HepG2 (cell line): ENCODE measurements at regions not wholly inside any gene's neighbourhood (a gene's known extent, or its start where the extent isn't known, plus 50 kb on each side); places are given as distances from the start of the nearest gene placed in this dataset.

Experiments
- ATAC-seq: fragments of 200-7000 bp; cut with Tn5 transposase; 3 replicates; pipeline ENCODE4 v1.9.1; 2020; ENCODE audit warnings: mild to moderate bottlenecking, moderate library complexity
- BruUV-seq: library from RNA; stranded (reverse); fragments of 400-500 nt; replicated peaks from 2 replicates; lab custom pipeline; 2021; lab: Mats Ljungman, UMichigan
- CTCF ChIA-PET: fragments of 300-600 bp; formaldehyde crosslinking; extraction: SDS; loops from one replicate; lab custom pipeline; 2021; ENCODE audit warnings: low total read pairs, inconsistent platforms, low intra/inter-chr PET ratio; lab: Yijun Ruan, JAX
- POLR2A ChIA-PET: fragments of 350-600 bp; sonication (Branson Sonifier 250); formaldehyde crosslinking; loops from one replicate; lab custom pipeline; 2020; ENCODE audit warnings: antibody characterized with exemption, inconsistent platforms; lab: Yijun Ruan, JAX
- DNase-seq: peaks from one replicate; pipeline ENCODE4 v3.0.0-alpha.2; 2015; ENCODE audit warnings: low spot score
- FAIRE-seq: peaks from 3 replicates; lab custom pipeline; 2011; peaks lifted over from hg19 to GRCh38; lab: Jason Lieb, UNC
- H2AFZ ChIP-seq: one replicate; pipeline ENCODE4 v1.6.1; 2011; ENCODE audit warnings: low read length, inconsistent platforms
- H3K27ac ChIP-seq: fragments of 300-600 bp; 3 replicates; pipeline ENCODE4 v1.8.0; 2011; ENCODE audit warnings: mixed run types, mild to moderate bottlenecking, mixed read lengths, low read length, inconsistent platforms; ENCODE audit not compliant: insufficient read depth; ENCODE audit errors: extremely low read length
- H3K27me3 ChIP-seq, 2 experiments: fragments of 200-600 bp in 1 of 2; 2 replicates in 1 of 2; 3 replicates in 1 of 2; pipeline versions ENCODE4 v1.6.0 to v1.8.0; 2011; ENCODE audit warnings: low read length in 2 of 2, mild to moderate bottlenecking in 2 of 2, moderate library complexity in 2 of 2, inconsistent platforms in 1 of 2; ENCODE audit not compliant: insufficient read depth in 2 of 2, control insufficient read depth in 1 of 2
- H3K36me3 ChIP-seq, 2 experiments: fragments of 200-600 bp in 1 of 2; replicated peaks in 1 of 2; 2 replicates in 1 of 2; 3 replicates in 1 of 2; pipeline versions ENCODE4 v1.5.1 to v1.8.0; 2011; ENCODE audit warnings: low read length in 2 of 2, inconsistent platforms in 1 of 2; ENCODE audit not compliant: insufficient read depth in 2 of 2, control insufficient read depth in 1 of 2
- H3K4me1 ChIP-seq: 2 replicates; pipeline ENCODE4 v1.5.1; 2012; ENCODE audit warnings: low read length, inconsistent platforms; ENCODE audit not compliant: insufficient read depth
- H3K4me2 ChIP-seq: 2 replicates; pipeline ENCODE4 v1.6.0; 2011; ENCODE audit warnings: low read depth, low read length, inconsistent platforms
- H3K4me3 ChIP-seq, 3 experiments: fragments of 200-600 bp in 1 of 3; sonication (generic), shearing (Covaris generic) in 1 of 3; replicated peaks in 1 of 3; 2 replicates each; pipeline ENCODE4 v1.5.1; 2011 to 2016; ENCODE audit warnings: low read length in 3 of 3, inconsistent platforms in 2 of 3, low read depth in 2 of 3, mild to moderate bottlenecking in 2 of 3, control low read depth in 1 of 3, mixed read lengths in 1 of 3; ENCODE audit not compliant: insufficient read depth in 1 of 3
- H3K79me2 ChIP-seq: one replicate; pipeline ENCODE4 v1.6.1; 2011; ENCODE audit warnings: low read length, inconsistent platforms; ENCODE audit not compliant: insufficient read depth
- H3K9ac ChIP-seq: 2 replicates; pipeline ENCODE4 v1.6.0; 2011; ENCODE audit warnings: mild to moderate bottlenecking, low read depth, low read length, inconsistent platforms; ENCODE audit not compliant: insufficient read depth
- H3K9me3 ChIP-seq: 2 replicates; pipeline ENCODE4 v1.5.1; 2012; ENCODE audit warnings: mild to moderate bottlenecking, low read length
- H4K20me1 ChIP-seq: 2 replicates; pipeline ENCODE4 v1.6.0; 2011; ENCODE audit warnings: inconsistent platforms, mild to moderate bottlenecking, low read length, moderate library complexity; ENCODE audit not compliant: insufficient read depth
- BRD4 ChIP-seq: sonication (generic); formaldehyde crosslinking; IDR thresholded peaks from 2 replicates; pipeline ENCODE4 v1.4.0; 2020; ENCODE audit warnings: missing genetic modification reagents
- NKX3-1 ChIP-seq: sonication (generic); formaldehyde crosslinking; IDR thresholded peaks from 2 replicates; pipeline ENCODE4 v1.5.0; 2020; ENCODE audit warnings: missing genetic modification reagents
- SNAPC2 ChIP-seq: sonication (generic); formaldehyde crosslinking; IDR thresholded peaks from 2 replicates; pipeline ENCODE4 v1.8.1; 2022; ENCODE audit warnings: mild to moderate bottlenecking, missing genetic modification reagents
- ZNF407 ChIP-seq: sonication (generic); formaldehyde crosslinking; IDR thresholded peaks from one replicate; pipeline ENCODE4 v1.5.1; 2020; ENCODE audit warnings: mild to moderate bottlenecking, missing genetic modification reagents; ENCODE audit errors: not compliant biosample characterization
- WGBS: methylation state at CpG from one replicate; pipeline ENCODE4 v1.1.6; 2017; ENCODE audit warnings: low lambda C conversion rate; 5-methylcytosine and 5-hydroxymethylcytosine counted together
- in situ Hi-C: cut with HindIII; loops from 2 replicates; pipeline ENCODE4 v1.10.0; 2017; ENCODE audit warnings: low pct_unique_long_range_greater_than_20kb; ENCODE audit not compliant: extremely low pct_ligation_motif_present
- intact Hi-C: fragments of 100-400 bp; cut with micrococcal nuclease; formaldehyde crosslinking; loops from one replicate; pipeline ENCODE4 v1.10.0; 2022; ENCODE audit not compliant: unreplicated experiment

- TF ChIP-seq ZNF407: no peak
- TF ChIP-seq NKX3-1 (CRISPR knock-in tag): no peak
Observed at GRCh38 chr4:171353535-171353934, 459.7 kb upstream of the GALNTL6 start (continued).

- DNase-seq (no peak), ATAC-seq (no peak), FAIRE-seq (no peak)
- H3K27ac ChIP-seq: no peak overlapping the region
- H3K27me3 ChIP-seq: no peaks in the 10 kb centered on the region
- H3K4me3 ChIP-seq: no peak overlapping the region
- no peaks in the 10 kb centered on the region for H3K79me2 ChIP-seq
- intact Hi-C loops: no loop called here
- H2AFZ ChIP-seq: no peak overlapping the region
- no peaks in the 10 kb centered on the region for H3K9me3 ChIP-seq
- ChIA-PET POLR2A (no interaction called here), CTCF (no interaction called here)
- TF ChIP-seq SNAPC2 (CRISPR knock-in tag) (no peak), BRD4 (CRISPR knock-in tag) (no peak)
- H3K9ac ChIP-seq: no peak overlapping the region
- H3K4me2 ChIP-seq: no peak overlapping the region
- no peaks in the 10 kb centered on the region for H4K20me1 ChIP-seq
- in situ Hi-C loops: no loop called here
- no TSS peak for BruUV-seq
- H3K4me1 ChIP-seq: no peaks in the 10 kb centered on the region
- H3K36me3 ChIP-seq: no peaks in the 10 kb centered on the region
- 14% methylated on average over 2 of the region's 2 CpGs for WGBS
Observed at GRCh38 chr4:171348090-171348489, 465.1 kb upstream of the GALNTL6 start.
